NCI-H345 treated with DMSO at 0.1 percent for 48 hours (cell line): ENCODE measurements at regions not wholly inside any gene's neighbourhood (a gene's known extent, or its start where the extent isn't known, plus 50 kb on each side); places are given as distances from the start of the nearest gene placed in this dataset.
"Not testable (repeated sequence)": the region's sequence is repeated elsewhere in the genome, so short reads cannot be mapped to it uniquely, and the experiment has no call there.

ENCODE experiments used
- DNase-seq: peaks from one replicate; lab custom pipeline; 2025; ENCODE audit not compliant: unreplicated experiment; lab: John Stamatoyannopoulos, UW

GRCh38 chr4:15333692-15334633, 93.9 kb upstream of the C1QTNF7 start:
- DNase-seq = no peak

DNA sequence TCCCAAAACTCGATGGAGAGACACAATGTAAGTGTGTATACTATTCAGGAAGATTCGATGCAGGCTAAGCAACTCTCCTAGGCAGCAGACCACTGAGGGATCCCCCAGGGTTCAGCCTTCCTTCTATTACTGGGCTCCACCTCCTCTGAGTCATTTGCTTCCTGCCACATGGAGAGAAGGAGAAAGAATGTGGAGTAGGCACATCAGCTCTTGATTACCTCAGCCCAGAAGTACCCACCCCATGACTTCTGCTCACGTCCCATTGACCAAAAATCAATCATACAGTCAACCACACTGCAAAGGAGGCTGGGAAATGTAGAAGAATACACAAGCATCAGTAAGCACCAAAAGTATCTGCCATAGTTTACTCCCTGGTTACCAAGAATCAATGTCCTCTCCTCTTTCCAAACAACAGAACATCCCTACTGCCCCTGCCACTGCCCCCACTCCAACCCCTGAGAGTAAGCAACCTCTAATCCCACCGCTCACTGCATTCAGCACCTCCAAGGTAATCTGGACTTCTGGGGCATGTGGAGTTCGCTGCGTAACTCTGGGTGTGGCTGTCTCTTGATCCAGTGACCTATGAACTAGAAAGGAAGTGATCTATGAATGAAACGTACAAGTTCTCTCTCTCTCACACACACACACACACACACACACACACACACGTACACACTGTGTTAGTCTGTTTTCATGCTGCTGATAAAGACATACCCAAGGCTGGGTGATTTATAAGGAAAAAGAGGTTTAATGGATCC, 91.2 kb upstream of the C1QTNF7 start:
- no peak for DNase-seq

GRCh38 chr4:15337168-15337657, 90.6 kb upstream of the C1QTNF7 start:
- not testable (repeated sequence) for DNase-seq

DNA sequence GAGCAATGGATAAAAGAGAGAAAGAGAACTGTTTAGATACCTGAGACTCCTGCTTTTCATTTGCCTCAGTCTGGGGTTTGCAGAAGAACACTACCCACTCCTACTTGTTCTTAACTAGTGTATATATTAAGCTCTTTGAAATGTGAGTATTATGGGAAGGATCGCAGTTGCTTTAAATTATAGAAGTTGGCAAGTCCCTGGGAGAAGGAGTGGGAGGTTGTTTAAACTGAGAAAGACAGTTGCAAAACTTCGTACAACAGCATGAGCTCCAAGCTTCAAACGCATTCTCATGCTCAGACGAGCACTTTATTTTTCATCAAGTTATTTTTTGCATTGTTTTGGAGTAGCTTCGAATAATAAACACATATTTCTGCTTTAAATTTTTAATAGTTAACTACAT, 88.1 kb upstream of the C1QTNF7 start:
- no peak for DNase-seq

DNA sequence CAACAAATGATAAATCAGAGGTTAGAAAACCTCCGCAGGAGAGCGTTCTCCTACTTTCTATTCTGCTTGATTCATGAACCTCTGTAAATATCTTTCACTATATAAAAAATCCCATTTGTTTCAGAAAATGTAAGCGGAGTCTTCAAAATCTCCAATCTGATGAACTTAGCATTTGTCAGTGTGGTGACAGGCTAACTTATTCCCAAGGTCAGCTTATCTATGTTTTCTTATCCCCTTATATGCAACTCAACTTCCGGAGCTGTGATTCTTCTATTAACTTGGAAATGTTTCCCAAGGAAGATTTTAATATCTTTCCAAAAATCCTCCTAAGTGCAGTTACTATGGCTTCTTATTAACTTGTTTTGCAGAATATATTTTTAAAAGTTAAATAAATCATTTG, 87.5 kb upstream of the C1QTNF7 start:
- DNase-seq = no peak

DNA sequence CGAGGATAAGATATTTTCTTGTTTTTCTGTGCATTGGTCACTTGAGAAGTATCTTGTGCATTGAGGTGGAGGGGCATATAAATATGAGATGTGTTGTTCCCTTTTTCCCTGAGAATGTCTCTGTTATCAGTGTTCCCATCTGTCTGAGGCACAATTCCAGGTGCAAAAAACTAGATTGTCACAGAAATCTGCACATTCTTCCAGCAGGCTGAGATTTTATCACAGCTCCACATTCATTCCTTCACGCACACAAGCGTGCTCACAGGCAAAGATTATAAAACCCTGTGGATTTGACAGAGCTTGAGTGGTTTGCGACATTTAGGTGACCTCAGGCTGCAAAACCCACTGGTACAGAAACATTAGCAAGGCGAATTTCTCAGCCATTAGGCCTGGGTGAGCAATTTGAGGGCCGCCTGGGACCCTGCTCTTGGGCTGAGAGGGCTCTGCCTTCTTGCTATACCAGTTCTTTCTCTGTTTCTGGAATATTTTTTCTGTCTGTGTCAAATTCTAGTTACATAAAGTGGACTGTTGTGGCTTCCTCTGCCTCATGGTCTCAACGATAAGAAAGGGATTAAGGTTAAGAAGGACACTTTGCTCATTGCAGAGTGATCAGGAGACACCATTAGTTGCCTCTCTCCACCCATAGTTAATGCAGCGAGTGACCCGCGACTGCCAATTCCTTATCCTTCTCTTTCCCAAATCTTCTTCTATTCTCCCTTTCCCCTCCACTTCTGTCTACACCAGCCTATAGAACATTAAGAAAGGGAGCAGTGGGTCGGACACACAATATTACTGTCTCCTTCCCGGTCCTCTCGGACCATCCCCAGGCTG, 86.7 kb upstream of the C1QTNF7 start:
- no peak for DNase-seq

DNA sequence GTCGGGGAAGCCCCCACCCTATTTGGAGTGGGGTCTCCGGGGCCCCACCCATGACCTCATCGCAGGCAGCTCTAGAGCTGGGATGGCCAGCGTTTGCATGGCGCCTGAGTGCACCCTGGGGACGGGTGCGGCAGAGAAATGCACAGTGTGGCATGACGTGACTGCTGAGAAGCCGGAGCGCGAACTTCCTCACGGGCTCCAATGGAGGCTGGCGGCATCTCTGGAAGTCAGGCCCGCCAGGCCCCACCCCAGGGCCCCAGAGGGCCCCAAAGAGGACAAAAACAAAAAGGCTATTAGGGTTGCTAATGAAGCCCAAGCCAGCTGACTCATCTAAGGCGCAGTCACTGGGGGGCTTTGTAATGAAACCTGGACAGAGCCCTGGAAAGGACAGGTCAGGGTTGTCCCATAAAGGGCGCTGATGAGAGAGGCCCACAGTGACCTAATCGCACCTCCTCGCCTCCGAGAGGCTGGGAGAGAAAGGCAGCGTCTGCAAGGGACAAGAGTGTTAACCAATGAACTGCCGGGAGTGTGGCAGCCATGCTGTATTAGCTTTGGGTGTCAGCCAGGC, 86.0 kb upstream of the C1QTNF7 start:
- no peak for DNase-seq

GRCh38 chr4:15343000-15343399, 84.8 kb upstream of the C1QTNF7 start:
- DNase-seq = no peak

GRCh38 chr4:15343581-15343980, 84.3 kb upstream of the C1QTNF7 start:
- DNase-seq = no peak

DNA sequence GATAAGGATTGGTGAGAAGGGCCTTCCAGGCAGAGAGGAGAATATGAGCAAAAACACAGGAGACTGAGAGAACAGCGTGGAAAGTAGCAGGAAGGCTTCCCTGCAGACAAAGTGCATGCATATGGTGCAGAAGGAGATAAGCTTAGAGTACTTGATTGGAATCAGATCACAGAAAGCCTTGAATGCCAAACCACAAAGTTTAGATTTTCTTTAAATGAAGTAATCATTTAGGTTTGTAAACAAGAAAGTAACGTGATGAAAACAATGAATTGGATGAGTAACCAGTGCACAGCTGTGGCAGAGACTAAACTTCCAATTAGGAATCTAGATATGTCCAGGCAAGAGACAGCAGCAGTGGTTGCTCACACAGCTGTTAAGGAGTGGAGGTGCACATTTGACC, 83.8 kb upstream of the C1QTNF7 start:
- no peak for DNase-seq

DNA sequence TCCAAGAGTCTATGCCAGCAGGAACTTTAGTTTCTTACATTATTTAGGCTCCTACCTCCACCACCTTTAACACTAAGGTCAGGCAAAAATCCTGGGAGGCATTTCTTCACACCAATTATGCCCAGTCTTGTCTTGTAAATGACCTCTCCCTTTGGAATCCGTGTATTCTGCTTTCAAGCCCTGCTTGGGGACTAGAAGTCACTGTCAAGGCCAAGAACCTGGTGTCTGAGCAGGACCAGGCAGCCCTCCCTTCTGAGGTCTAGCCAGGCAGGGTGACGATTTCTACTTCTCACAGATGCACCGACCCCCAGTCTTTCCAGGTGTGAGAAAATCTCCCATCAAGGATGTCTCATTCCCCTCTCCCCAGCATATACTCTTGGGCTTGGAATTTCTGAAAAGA, 82.7 kb upstream of the C1QTNF7 start:
- DNase-seq = no peak

DNA sequence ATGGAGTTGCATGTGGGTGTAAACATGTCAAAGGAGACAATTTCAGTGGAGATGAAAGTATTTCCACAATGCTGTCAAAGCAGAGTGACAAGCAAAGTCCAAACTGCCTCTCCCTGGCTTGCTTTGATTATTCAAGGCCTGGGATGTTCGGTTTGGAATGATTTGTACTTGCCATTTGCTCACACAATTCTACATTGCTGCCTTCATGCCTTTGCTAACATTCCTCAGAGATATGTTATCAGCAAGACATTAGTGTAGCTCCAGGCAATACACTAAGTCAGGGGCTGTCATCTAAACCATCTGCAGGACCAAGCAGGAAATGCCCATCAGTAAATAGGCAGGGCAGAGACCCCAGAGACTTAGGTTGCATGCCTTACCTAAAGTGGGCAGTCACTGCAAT, 79.6 kb upstream of the C1QTNF7 start:
- no peak for DNase-seq

DNA sequence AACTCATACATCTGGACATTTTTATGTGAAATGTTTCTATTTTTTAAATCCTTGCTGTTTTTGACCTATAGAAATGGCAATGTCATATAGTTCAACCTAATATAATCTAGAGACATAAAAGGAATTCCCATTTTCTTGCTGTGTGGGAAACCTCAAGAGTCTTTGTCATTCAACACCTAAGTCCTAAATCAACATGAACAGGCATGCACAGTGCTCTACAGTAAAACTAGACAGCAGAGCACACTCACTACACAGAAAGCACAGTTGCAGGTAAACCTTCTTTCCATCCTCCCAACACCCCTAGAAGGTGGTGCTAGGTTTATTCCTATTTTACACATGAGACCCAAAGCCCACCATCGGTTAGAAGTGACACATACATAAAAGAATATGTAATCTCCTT, 79.1 kb upstream of the C1QTNF7 start:
- no peak for DNase-seq

GRCh38 chr4:15349531-15349935, 78.3 kb upstream of the C1QTNF7 start:
- DNase-seq = no peak

GRCh38 chr4:15349965-15350364, 77.9 kb upstream of the C1QTNF7 start:
- DNase-seq = no peak

DNA sequence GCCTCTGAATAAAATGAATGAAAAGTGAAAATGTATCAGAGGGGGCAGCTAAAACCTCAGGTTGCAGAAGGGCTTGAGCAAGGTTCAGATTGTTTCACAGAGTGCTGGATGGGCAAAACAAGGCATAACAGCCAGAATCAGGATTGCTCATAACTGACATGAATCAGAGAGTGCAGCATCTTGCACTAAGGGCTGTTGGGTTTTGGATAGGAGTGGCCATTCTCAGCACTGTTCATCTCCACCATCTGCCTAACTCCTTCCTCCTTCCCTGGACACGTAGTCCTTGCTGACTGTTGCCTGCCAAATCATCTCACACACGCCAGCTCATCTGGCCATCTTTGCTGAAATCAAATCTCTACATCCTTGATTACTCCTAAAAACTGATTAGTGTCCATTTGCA, 75.3 kb upstream of the C1QTNF7 start:
- no peak for DNase-seq

DNA sequence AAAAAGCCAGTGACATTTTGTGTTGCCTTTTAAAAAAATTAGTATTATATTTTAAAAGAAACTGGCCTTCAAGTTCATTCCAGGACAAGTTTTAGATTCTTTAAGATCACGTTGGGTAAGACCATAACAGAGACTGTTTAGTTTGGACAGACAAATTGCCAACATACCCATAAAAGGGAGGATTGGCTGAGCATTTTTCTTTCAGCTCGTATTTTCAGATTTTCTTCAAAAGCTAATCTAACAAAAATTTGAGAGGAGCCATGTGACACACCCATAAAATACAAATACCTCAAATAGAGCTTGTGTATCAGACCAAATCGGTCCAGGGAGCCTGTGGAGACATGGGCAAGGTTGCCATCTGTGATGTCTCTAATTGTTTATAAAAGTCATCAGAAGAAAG, 74.6 kb upstream of the C1QTNF7 start:
- no peak for DNase-seq

- DNase-seq = no peak
Observed at GRCh38 chr4:15354371-15355297, 73.2 kb upstream of the C1QTNF7 start.

GRCh38 chr4:15361529-15361928, 66.3 kb upstream of the C1QTNF7 start:
- no peak for DNase-seq

DNA sequence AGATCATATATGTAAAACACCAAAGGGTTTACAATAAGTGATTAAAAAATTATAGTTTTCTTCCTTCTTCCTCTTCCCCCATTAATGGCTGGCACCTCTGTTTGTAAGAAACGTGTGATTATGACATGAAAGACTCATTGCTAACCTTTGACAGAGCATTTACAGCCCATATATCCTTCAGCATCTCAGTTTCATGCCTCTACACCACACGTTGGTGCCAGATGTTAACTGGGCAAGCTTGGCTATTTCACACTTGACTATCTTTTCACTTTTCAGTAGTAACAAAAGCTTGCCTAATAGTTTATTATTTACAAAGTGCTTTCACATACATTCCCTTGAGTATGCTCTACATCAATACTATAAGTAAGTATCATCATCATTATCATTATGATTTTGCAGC, 65.3 kb upstream of the C1QTNF7 start:
- DNase-seq = no peak
